GM12873 (cell line): ENCODE measurements at regions not wholly inside any gene's neighbourhood (a gene's known extent, or its start where the extent isn't known, plus 50 kb on each side); places are given as distances from the start of the nearest gene placed in this dataset.

Experiments
- CTCF ChIP-seq: IDR thresholded peaks from 2 replicates; pipeline ENCODE4 v1.5.1; 2012; ENCODE audit warnings: low read depth, mild to moderate bottlenecking, moderate library complexity, low read length, control low read depth; ENCODE audit not compliant: insufficient read depth; ENCODE audit errors: missing control alignments

GRCh38 chr11:15720460-15720859 is 605.7 kb downstream of the INSC start:
- TF ChIP-seq CTCF: no peak

- TF ChIP-seq CTCF: no peak
Measured at GRCh38 chr11:15723966-15724365, 609.2 kb downstream of the INSC start.

- TF ChIP-seq CTCF: no peak
Measured at GRCh38 chr11:15724601-15725000, 609.9 kb downstream of the INSC start.

- TF ChIP-seq CTCF: no peak
Measured at GRCh38 chr11:15725246-15725645, 610.5 kb downstream of the INSC start.

- no peak for TF ChIP-seq CTCF
Measured at GRCh38 chr11:15726221-15726746, 611.6 kb downstream of the INSC start.

- no peak for TF ChIP-seq CTCF
Measured at GRCh38 chr11:15726893-15727519, 612.3 kb downstream of the INSC start.

- TF ChIP-seq CTCF: no peak
Measured at GRCh38 chr11:15727520-15727914, 612.8 kb downstream of the INSC start.

GRCh38 chr11:15728207-15728606 is 613.5 kb downstream of the INSC start:
- TF ChIP-seq CTCF: no peak
